GM23338 (cell line): ENCODE measurements at regions not wholly inside any gene's neighbourhood (a gene's known extent, or its start where the extent isn't known, plus 50 kb on each side); places are given as distances from the start of the nearest gene placed in this dataset.

Experiments
- EZH2 ChIP-seq: fragments of 200-600 bp; sonication (generic); IDR thresholded peaks from one replicate; pipeline ENCODE4 v1.8.0; 2017; ENCODE audit warnings: antibody characterized with exemption, mild to moderate bottlenecking, low read depth; ENCODE audit not compliant: unreplicated experiment
- EZH2phosphoT487 ChIP-seq: fragments of 200-600 bp; sonication (generic); IDR thresholded peaks from one replicate; pipeline ENCODE4 v1.8.1; 2018; ENCODE audit warnings: antibody characterized with exemption; ENCODE audit not compliant: unreplicated experiment
- JUNB ChIP-seq: IDR thresholded peaks from one replicate; pipeline ENCODE4 v1.6.1; 2016; ENCODE audit warnings: antibody characterized with exemption; ENCODE audit not compliant: unreplicated experiment
- POLR2AphosphoS5 ChIP-seq: IDR thresholded peaks from 2 replicates; pipeline ENCODE4 v1.6.1; 2016; ENCODE audit warnings: antibody characterized with exemption, low read depth
- TF ChIP-seq, protein P1 (sequence below), 2 experiments: fragments of 200-600 bp in 1 of 2; sonication (generic) in 1 of 2; conservative IDR thresholded peaks; 2 replicates each; pipeline versions ENCODE4 v1.5.1 to v1.6.1; 2016 to 2017; ENCODE audit warnings: antibody characterized with exemption in 2 of 2, low read depth in 2 of 2, mild to moderate bottlenecking in 2 of 2, moderate library complexity in 1 of 2
- TF ChIP-seq, protein P2 (sequence below): IDR thresholded peaks from one replicate; pipeline ENCODE4 v1.6.1; 2018; ENCODE audit warnings: antibody characterized with exemption; ENCODE audit not compliant: unreplicated experiment

DNA sequence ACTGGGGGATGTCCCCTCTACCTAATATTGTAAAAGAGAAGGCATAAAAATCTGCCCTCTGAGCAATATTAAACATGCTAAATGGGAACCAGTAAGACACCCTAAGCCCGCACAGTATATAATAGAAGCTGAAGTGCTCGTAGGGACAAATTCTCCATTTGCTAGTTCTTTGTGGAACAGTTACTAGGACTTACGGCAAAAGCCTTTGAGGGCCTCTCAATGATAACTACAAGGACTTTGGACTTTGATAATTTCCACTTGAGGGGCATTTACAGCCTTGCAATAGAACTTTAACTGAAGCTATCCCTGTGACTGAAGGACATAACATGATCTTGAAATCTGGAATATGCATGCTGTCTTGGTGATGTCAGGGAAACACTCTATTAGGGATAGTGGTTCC, 111.5 kb upstream of the IFNG-AS1 start:
- TF ChIP-seq JUNB = no peak
- TF ChIP-seq, protein P1, sequence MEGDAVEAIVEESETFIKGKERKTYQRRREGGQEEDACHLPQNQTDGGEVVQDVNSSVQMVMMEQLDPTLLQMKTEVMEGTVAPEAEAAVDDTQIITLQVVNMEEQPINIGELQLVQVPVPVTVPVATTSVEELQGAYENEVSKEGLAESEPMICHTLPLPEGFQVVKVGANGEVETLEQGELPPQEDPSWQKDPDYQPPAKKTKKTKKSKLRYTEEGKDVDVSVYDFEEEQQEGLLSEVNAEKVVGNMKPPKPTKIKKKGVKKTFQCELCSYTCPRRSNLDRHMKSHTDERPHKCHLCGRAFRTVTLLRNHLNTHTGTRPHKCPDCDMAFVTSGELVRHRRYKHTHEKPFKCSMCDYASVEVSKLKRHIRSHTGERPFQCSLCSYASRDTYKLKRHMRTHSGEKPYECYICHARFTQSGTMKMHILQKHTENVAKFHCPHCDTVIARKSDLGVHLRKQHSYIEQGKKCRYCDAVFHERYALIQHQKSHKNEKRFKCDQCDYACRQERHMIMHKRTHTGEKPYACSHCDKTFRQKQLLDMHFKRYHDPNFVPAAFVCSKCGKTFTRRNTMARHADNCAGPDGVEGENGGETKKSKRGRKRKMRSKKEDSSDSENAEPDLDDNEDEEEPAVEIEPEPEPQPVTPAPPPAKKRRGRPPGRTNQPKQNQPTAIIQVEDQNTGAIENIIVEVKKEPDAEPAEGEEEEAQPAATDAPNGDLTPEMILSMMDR (conservative IDR thresholded peaks at IDR 0.05; ENCODE audit: low read depth in 2 of 2) = no peak
- no peak for TF ChIP-seq EZH2phosphoT487
- no peak for TF ChIP-seq EZH2
- no peak for TF ChIP-seq POLR2AphosphoS5
- TF ChIP-seq, protein P2, sequence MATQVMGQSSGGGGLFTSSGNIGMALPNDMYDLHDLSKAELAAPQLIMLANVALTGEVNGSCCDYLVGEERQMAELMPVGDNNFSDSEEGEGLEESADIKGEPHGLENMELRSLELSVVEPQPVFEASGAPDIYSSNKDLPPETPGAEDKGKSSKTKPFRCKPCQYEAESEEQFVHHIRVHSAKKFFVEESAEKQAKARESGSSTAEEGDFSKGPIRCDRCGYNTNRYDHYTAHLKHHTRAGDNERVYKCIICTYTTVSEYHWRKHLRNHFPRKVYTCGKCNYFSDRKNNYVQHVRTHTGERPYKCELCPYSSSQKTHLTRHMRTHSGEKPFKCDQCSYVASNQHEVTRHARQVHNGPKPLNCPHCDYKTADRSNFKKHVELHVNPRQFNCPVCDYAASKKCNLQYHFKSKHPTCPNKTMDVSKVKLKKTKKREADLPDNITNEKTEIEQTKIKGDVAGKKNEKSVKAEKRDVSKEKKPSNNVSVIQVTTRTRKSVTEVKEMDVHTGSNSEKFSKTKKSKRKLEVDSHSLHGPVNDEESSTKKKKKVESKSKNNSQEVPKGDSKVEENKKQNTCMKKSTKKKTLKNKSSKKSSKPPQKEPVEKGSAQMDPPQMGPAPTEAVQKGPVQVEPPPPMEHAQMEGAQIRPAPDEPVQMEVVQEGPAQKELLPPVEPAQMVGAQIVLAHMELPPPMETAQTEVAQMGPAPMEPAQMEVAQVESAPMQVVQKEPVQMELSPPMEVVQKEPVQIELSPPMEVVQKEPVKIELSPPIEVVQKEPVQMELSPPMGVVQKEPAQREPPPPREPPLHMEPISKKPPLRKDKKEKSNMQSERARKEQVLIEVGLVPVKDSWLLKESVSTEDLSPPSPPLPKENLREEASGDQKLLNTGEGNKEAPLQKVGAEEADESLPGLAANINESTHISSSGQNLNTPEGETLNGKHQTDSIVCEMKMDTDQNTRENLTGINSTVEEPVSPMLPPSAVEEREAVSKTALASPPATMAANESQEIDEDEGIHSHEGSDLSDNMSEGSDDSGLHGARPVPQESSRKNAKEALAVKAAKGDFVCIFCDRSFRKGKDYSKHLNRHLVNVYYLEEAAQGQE = no peak
